PFSK-1 (cell line): ENCODE measurements at regions not wholly inside any gene's neighbourhood (a gene's known extent, or its start where the extent isn't known, plus 50 kb on each side); places are given as distances from the start of the nearest gene placed in this dataset.

Source experiments
- FOXP2 ChIP-seq: optimal IDR thresholded peaks from 2 replicates; pipeline ENCODE3; 2011; ENCODE audit warnings: borderline replicate concordance, control low read depth, inconsistent platforms; ENCODE audit not compliant: insufficient read depth; ENCODE audit errors: extremely low read length, extremely low read depth
- POLR2AphosphoS5 ChIP-seq: IDR thresholded peaks from 2 replicates; pipeline ENCODE4 v1.6.1; 2012; ENCODE audit warnings: low read depth, mild to moderate bottlenecking, control low read depth, low read length, moderate library complexity
- SIN3A ChIP-seq: IDR thresholded peaks from 2 replicates; pipeline ENCODE4 v1.6.1; 2012; ENCODE audit warnings: mild to moderate bottlenecking, low read length, moderate library complexity, borderline replicate concordance; ENCODE audit not compliant: insufficient read depth
- TAF1 ChIP-seq: IDR thresholded peaks from 2 replicates; pipeline ENCODE4 v1.6.1; 2012; ENCODE audit warnings: low read length, control low read depth, borderline replicate concordance; ENCODE audit not compliant: insufficient read depth
- TF ChIP-seq, protein P1 (sequence below), 2 experiments: IDR thresholded peaks; 2 replicates each; pipeline versions ENCODE4 v1.6.1 to v1.8.0; 2011 to 2012; ENCODE audit warnings: low read depth in 2 of 2, low read length in 2 of 2, control low read depth in 1 of 2, inconsistent platforms in 1 of 2, mild to moderate bottlenecking in 1 of 2, moderate library complexity in 1 of 2; ENCODE audit not compliant: insufficient read depth in 1 of 2

DNA sequence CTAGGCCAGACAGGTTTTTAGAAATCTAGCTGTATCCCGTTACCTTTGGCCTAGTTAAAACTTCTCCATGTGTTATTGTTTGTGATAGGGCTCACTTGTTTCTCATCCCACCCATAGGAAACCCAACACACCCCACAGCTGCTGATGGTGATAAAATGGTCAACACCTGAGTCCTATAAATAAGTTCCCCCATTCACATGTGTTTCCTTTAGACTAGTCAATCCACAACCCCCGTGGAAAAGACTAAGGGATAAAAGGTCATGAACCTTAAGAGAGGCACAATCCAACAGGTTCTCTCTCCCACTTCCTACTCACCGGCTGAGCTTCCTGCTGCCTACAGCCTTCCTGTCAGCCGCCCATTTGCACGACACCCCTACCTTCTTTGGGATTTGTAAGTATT is 768.4 kb downstream of the JRKL start:
- TF ChIP-seq FOXP2 (no peak), SIN3A (no peak), TAF1 (no peak), POLR2AphosphoS5 (no peak)
- TF ChIP-seq, protein P1, sequence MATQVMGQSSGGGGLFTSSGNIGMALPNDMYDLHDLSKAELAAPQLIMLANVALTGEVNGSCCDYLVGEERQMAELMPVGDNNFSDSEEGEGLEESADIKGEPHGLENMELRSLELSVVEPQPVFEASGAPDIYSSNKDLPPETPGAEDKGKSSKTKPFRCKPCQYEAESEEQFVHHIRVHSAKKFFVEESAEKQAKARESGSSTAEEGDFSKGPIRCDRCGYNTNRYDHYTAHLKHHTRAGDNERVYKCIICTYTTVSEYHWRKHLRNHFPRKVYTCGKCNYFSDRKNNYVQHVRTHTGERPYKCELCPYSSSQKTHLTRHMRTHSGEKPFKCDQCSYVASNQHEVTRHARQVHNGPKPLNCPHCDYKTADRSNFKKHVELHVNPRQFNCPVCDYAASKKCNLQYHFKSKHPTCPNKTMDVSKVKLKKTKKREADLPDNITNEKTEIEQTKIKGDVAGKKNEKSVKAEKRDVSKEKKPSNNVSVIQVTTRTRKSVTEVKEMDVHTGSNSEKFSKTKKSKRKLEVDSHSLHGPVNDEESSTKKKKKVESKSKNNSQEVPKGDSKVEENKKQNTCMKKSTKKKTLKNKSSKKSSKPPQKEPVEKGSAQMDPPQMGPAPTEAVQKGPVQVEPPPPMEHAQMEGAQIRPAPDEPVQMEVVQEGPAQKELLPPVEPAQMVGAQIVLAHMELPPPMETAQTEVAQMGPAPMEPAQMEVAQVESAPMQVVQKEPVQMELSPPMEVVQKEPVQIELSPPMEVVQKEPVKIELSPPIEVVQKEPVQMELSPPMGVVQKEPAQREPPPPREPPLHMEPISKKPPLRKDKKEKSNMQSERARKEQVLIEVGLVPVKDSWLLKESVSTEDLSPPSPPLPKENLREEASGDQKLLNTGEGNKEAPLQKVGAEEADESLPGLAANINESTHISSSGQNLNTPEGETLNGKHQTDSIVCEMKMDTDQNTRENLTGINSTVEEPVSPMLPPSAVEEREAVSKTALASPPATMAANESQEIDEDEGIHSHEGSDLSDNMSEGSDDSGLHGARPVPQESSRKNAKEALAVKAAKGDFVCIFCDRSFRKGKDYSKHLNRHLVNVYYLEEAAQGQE (IDR thresholded peaks at IDR 0.05; ENCODE audit: insufficient read depth in 1 of 2, low read depth in 2 of 2, low read length in 2 of 2) = no peak

DNA sequence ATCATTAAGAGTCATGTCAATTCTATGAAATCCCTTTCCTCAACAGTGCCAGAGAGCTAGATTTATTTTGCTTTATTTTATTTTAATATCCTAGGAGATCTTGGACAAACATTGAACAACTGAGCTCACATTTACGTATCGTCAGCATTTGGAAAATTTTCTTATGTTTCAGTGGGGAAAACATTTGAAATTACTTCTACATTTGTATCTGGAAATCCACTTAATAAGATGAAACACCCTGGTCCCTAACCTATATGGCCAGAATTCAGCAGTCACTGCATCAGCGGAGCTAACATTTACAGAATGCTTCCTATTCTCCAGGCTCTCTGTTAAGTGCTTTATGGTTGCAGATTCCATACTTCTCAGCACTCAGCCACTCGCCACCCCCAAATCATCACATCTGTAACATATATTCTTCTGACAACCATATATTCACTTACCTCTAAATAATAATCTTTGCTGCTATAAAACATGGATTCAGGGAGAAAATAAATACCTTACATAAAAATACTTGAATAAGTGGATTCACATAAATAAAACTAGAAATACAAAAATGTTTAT is 773.9 kb downstream of the JRKL start:
- TF ChIP-seq FOXP2 (no peak), POLR2AphosphoS5 (no peak), TAF1 (no peak), SIN3A (no peak)
- TF ChIP-seq, protein P1 (IDR thresholded peaks at IDR 0.05; ENCODE audit: insufficient read depth in 1 of 2, low read depth in 2 of 2, low read length in 2 of 2) = no peak

DNA sequence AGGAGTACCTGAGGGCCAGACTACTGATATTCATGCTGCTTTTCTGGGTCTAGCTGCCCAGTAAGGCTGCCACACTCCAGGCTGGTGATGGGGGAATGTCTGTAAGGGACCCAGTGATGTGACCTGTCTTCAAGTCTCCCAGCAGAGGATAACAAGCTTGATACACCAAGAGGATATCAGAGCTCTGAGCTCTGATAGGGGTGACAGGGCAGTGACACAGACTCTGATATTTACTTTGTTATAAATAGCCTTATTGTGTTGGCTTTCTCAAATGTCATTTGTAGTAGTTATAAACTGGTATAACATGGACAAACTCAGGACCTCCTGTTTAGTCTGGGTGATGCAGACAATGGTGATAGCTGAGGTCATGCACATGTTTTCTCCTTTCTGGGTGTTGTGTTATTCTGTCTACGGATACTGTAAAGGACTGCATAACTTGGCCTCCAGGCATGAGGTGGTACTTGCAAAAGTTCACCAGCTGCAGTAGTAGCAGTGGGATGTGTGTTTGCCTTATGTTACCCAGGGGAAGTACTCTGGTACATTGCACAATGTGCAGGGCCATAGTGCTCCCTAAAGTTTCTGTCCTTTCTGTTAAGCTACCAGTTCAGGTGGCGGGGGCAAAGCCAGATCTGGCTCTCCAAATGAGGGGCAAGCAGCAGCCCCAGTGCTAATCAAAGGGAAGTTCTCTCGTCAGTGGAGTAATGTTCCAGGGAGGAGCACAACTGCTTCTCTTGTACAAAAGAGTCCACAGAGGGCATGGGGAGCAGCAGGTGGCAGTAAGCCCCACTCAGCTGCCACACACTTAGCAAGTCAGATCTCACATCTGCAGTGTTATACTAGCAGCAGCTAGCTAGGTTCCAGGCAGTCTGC is 812.2 kb downstream of the JRKL start:
- no peak for TF ChIP-seq TAF1

DNA sequence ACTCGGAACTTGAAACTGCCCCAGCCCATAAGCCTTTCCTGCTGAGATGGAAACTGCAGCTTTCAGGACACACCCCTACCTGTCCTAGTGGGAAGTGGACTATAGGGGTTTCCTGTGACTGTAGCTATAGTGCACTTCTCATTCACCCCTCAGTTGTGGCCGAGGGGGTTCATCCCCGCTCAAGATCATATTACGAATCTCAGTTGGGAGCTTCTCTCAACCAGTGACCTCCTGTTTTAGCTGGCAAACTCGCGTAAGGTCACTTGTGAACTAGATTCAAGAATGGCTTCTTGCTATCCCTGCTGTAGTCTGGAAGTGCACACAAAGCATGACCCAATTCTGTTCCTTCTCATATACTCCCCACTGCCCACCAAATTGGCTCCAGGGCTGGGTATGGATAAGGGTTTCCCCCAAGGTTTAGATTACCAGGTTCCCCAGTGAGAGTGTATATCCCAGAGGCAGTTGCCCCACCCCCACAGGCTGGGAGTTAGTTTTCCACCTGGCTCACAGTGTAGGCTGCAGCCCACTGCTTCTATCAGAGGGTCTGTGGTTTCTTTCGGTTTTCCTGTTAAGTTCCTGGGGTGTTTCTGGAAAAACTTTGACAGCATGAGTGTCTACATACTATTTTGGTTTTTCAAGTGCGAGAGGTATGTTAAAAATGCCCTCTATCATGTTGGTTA is 812.9 kb downstream of the JRKL start:
- TF ChIP-seq POLR2AphosphoS5 (no peak), SIN3A (no peak), TAF1 (no peak), FOXP2 (no peak)
- TF ChIP-seq, protein P1 (IDR thresholded peaks at IDR 0.05; ENCODE audit: insufficient read depth in 1 of 2, low read depth in 2 of 2, low read length in 2 of 2) = no peak

DNA sequence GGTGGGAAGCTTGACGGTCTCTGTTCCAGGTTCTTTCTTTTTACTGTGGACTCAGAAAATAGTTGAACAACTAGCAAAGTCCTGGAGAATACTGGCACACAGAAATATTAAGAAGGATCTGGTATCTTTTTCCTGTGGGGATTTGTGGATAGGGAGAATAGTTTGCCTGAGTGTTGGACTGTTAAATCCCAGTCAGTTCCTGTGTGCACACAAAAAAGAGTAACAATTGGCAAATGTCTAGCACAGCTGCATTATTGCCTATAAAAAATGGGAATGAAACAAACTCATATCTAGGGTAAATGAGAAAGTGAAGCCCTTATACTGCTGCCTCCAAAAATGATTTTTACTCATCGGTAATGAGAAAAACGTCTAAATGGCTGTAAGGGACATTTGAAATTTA is 828.2 kb downstream of the JRKL start:
- TF ChIP-seq TAF1 (no peak), FOXP2 (no peak), POLR2AphosphoS5 (no peak), SIN3A (no peak)
- TF ChIP-seq, protein P1 (IDR thresholded peaks at IDR 0.05; ENCODE audit: insufficient read depth in 1 of 2, low read depth in 2 of 2, low read length in 2 of 2) = no peak
